Transverse colon (tissue), 4 donors: ENCODE measurements at regions not wholly inside any gene's neighbourhood (a gene's known extent, or its start where the extent isn't known, plus 50 kb on each side); places are given as distances from the start of the nearest gene placed in this dataset.

Experiments used
- EP300 ChIP-seq: sonication (generic); formaldehyde crosslinking; IDR thresholded peaks from one replicate; pipeline ENCODE4 v1.6.1; 2017; ENCODE audit warnings: antibody characterized with exemption, low read depth
- POLR2A ChIP-seq: fragments of 450-650 bp; IDR thresholded peaks from one replicate; pipeline ENCODE4 v1.6.1; 2016; ENCODE audit warnings: antibody characterized with exemption, mild to moderate bottlenecking, moderate library complexity
- POLR2AphosphoS5 ChIP-seq, 3 donors: sonication (generic); formaldehyde crosslinking; IDR thresholded peaks; one replicate each; pipeline ENCODE4 v1.6.1; 2016; ENCODE audit warnings: antibody characterized with exemption in 3 of 3
- TF ChIP-seq, protein P1 (sequence below), 5 experiments: fragments of 200-600 bp in 3 of 5; fragments of 450-650 bp in 2 of 5; sonication (generic) in 3 of 5; IDR thresholded peaks; 1 replicate in 2 of 5; 2 replicates in 3 of 5; pipeline ENCODE4 v1.5.1; 2016 to 2017; ENCODE audit warnings: antibody characterized with exemption in 5 of 5, inconsistent platforms in 3 of 5, mild to moderate bottlenecking in 2 of 5, moderate library complexity in 1 of 5

GRCh38 chr5:33174383-33174782, 266.4 kb upstream of the TARS1 start:
- TF ChIP-seq, protein P1, sequence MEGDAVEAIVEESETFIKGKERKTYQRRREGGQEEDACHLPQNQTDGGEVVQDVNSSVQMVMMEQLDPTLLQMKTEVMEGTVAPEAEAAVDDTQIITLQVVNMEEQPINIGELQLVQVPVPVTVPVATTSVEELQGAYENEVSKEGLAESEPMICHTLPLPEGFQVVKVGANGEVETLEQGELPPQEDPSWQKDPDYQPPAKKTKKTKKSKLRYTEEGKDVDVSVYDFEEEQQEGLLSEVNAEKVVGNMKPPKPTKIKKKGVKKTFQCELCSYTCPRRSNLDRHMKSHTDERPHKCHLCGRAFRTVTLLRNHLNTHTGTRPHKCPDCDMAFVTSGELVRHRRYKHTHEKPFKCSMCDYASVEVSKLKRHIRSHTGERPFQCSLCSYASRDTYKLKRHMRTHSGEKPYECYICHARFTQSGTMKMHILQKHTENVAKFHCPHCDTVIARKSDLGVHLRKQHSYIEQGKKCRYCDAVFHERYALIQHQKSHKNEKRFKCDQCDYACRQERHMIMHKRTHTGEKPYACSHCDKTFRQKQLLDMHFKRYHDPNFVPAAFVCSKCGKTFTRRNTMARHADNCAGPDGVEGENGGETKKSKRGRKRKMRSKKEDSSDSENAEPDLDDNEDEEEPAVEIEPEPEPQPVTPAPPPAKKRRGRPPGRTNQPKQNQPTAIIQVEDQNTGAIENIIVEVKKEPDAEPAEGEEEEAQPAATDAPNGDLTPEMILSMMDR (IDR thresholded peaks at IDR 0.05), result no peak
- TF ChIP-seq EP300, result no peak
- no peak for TF ChIP-seq POLR2A
- no peak for TF ChIP-seq POLR2AphosphoS5 (IDR thresholded peaks at IDR 0.05)
